ENCODE measurements at regions not wholly inside any gene's neighbourhood (a gene's known extent, or its start where the extent isn't known, plus 50 kb on each side); places are given as distances from the start of the nearest gene placed in this dataset.

GRCh38 chrX:10739426-10739825 is 119.0 kb upstream of the MID1 start:
- H3K36me3 ChIP-seq (ENCODE audit: insufficient read depth, low read length) = no peaks in the 10 kb centered on the region
- no peaks in the 10 kb centered on the region for H3K4me1 ChIP-seq (ENCODE audit: insufficient read depth, low read length)
- H3K9ac ChIP-seq (ENCODE audit: low read depth, low read length) = no peak overlapping the region
- no peaks in the 10 kb centered on the region for H3K27me3 ChIP-seq (ENCODE audit: insufficient read depth, low read length, poor library complexity)
- no peaks in the 10 kb centered on the region for H4K20me1 ChIP-seq (ENCODE audit: insufficient read depth, low read length)
- no peaks in the 10 kb centered on the region for H3K79me2 ChIP-seq (ENCODE audit: insufficient read depth, low read length)
- no peak for TF ChIP-seq EZH2 (IDR thresholded peaks at IDR 0.05; ENCODE audit: borderline replicate concordance, low read depth, low read length, severe bottlenecking)
- no peak for TF ChIP-seq CTCF (IDR thresholded peaks at IDR 0.05; ENCODE audit: borderline replicate concordance, extremely low read depth, low read length, poor library complexity, severe bottlenecking)
- no peak overlapping the region for H3K4me3 ChIP-seq (ENCODE audit: low read depth in 1 of 2, low read length in 2 of 2)
- H2AFZ ChIP-seq (ENCODE audit: low read depth, low read length) = no peak overlapping the region
- no peak for ATAC-seq (ENCODE audit: insufficient read depth, low read depth)
- no peak overlapping the region for H3K27ac ChIP-seq (ENCODE audit: low read length)
- no peak for DNase-seq
- no peaks in the 10 kb centered on the region for H3K9me3 ChIP-seq (ENCODE audit: insufficient read depth, low read length, severe bottlenecking)
- H3K4me2 ChIP-seq (ENCODE audit: insufficient read depth, low read length) = no peak overlapping the region

- Histone ChIP-seq H3K79me2 (ENCODE audit: insufficient read depth, low read length) (no peaks in the 10 kb centered on the region), H3K9me3 (ENCODE audit: insufficient read depth, low read length, severe bottlenecking) (no peaks in the 10 kb centered on the region), H3K36me3 (ENCODE audit: insufficient read depth, low read length) (no peaks in the 10 kb centered on the region), H3K4me2 (ENCODE audit: insufficient read depth, low read length) (no peak overlapping the region), H3K4me3 (ENCODE audit: low read depth in 1 of 2, low read length in 2 of 2) (no peak overlapping the region), H3K27ac (ENCODE audit: low read length) (no peak overlapping the region), H2AFZ (ENCODE audit: low read depth, low read length) (no peak overlapping the region), H3K4me1 (ENCODE audit: insufficient read depth, low read length) (no peaks in the 10 kb centered on the region), H3K27me3 (ENCODE audit: insufficient read depth, low read length, poor library complexity) (no peaks in the 10 kb centered on the region), H3K9ac (ENCODE audit: low read depth, low read length) (no peak overlapping the region), H4K20me1 (ENCODE audit: insufficient read depth, low read length) (no peaks in the 10 kb centered on the region)
- TF ChIP-seq EZH2 (IDR thresholded peaks at IDR 0.05; ENCODE audit: borderline replicate concordance, low read depth, low read length, severe bottlenecking) = no peak
- TF ChIP-seq CTCF (IDR thresholded peaks at IDR 0.05; ENCODE audit: borderline replicate concordance, extremely low read depth, low read length, poor library complexity, severe bottlenecking) = no peak
- no peak for ATAC-seq (ENCODE audit: insufficient read depth, low read depth)
- DNase-seq = no peak
Measured at GRCh38 chrX:10741003-10741402, 120.6 kb upstream of the MID1 start.

GRCh38 chrX:10741550-10741949 is 121.2 kb upstream of the MID1 start:
- DNase-seq (no peak), ATAC-seq (ENCODE audit: insufficient read depth, low read depth) (no peak)
- no peak overlapping the region for H3K4me3 ChIP-seq (ENCODE audit: low read depth in 1 of 2, low read length in 2 of 2)
- no peak overlapping the region for H3K9ac ChIP-seq (ENCODE audit: low read depth, low read length)
- no peaks in the 10 kb centered on the region for H3K27me3 ChIP-seq (ENCODE audit: insufficient read depth, low read length, poor library complexity)
- no peaks in the 10 kb centered on the region for H3K36me3 ChIP-seq (ENCODE audit: insufficient read depth, low read length)
- no peaks in the 10 kb centered on the region for H3K4me1 ChIP-seq (ENCODE audit: insufficient read depth, low read length)
- H3K27ac ChIP-seq (ENCODE audit: low read length) = no peak overlapping the region
- H4K20me1 ChIP-seq (ENCODE audit: insufficient read depth, low read length) = no peaks in the 10 kb centered on the region
- no peaks in the 10 kb centered on the region for H3K9me3 ChIP-seq (ENCODE audit: insufficient read depth, low read length, severe bottlenecking)
- no peak overlapping the region for H2AFZ ChIP-seq (ENCODE audit: low read depth, low read length)
- H3K79me2 ChIP-seq (ENCODE audit: insufficient read depth, low read length) = no peaks in the 10 kb centered on the region
- no peak overlapping the region for H3K4me2 ChIP-seq (ENCODE audit: insufficient read depth, low read length)
- no peak for TF ChIP-seq EZH2 (IDR thresholded peaks at IDR 0.05; ENCODE audit: borderline replicate concordance, low read depth, low read length, severe bottlenecking)
- no peak for TF ChIP-seq CTCF (IDR thresholded peaks at IDR 0.05; ENCODE audit: borderline replicate concordance, extremely low read depth, low read length, poor library complexity, severe bottlenecking)

- Histone ChIP-seq H3K27me3 (ENCODE audit: insufficient read depth, low read length, poor library complexity) (no peaks in the 10 kb centered on the region), H2AFZ (ENCODE audit: low read depth, low read length) (no peak overlapping the region), H3K4me1 (ENCODE audit: insufficient read depth, low read length) (no peaks in the 10 kb centered on the region), H3K27ac (ENCODE audit: low read length) (no peak overlapping the region), H3K79me2 (ENCODE audit: insufficient read depth, low read length) (no peaks in the 10 kb centered on the region), H3K4me3 (ENCODE audit: low read depth in 1 of 2, low read length in 2 of 2) (no peak overlapping the region), H3K9ac (ENCODE audit: low read depth, low read length) (no peak overlapping the region), H4K20me1 (ENCODE audit: insufficient read depth, low read length) (no peaks in the 10 kb centered on the region), H3K9me3 (ENCODE audit: insufficient read depth, low read length, severe bottlenecking) (no peaks in the 10 kb centered on the region), H3K4me2 (ENCODE audit: insufficient read depth, low read length) (no peak overlapping the region), H3K36me3 (ENCODE audit: insufficient read depth, low read length) (no peaks in the 10 kb centered on the region)
- ATAC-seq (ENCODE audit: insufficient read depth, low read depth) = no peak
- DNase-seq = no peak
- TF ChIP-seq CTCF (IDR thresholded peaks at IDR 0.05; ENCODE audit: borderline replicate concordance, extremely low read depth, low read length, poor library complexity, severe bottlenecking) = no peak
- no peak for TF ChIP-seq EZH2 (IDR thresholded peaks at IDR 0.05; ENCODE audit: borderline replicate concordance, low read depth, low read length, severe bottlenecking)
Measured at GRCh38 chrX:10743476-10743875, 123.1 kb upstream of the MID1 start.

Data from DND-41 (cell line).